ENCODE measurements at regions not wholly inside any gene's neighbourhood (a gene's known extent, or its start where the extent isn't known, plus 50 kb on each side); places are given as distances from the start of the nearest gene placed in this dataset.

- TF ChIP-seq CTCF (IDR thresholded peaks at IDR 0.05) = no peak
- no peak for TF ChIP-seq POLR2A (IDR thresholded peaks at IDR 0.05)
These were observed 325.8 kb downstream of the C11orf87 start for GRCh38 chr11:109747839-109748238.
